K562 (cell line): ENCODE measurements at regions not wholly inside any gene's neighbourhood (a gene's known extent, or its start where the extent isn't known, plus 50 kb on each side); places are given as distances from the start of the nearest gene placed in this dataset. TPM values are rescaled to one million over a fixed set of nuclear protein-coding genes. Genes with fewer than 3 reads are reported as not detected.

Experiments
- small RNA-seq: library from RNA; depleted of rRNA; stranded (forward); fragments of <200 nt; gene quantifications from one replicate; pipeline ENCODE3, GENCODE V24; 2014

Small RNA genes in the stretch of these regions (small RNA-seq; reads per million reads assigned to genes)
- gene AL359999.1: not detected
